ENCODE measurements at regions not wholly inside any gene's neighbourhood (a gene's known extent, or its start where the extent isn't known, plus 50 kb on each side); places are given as distances from the start of the nearest gene placed in this dataset.
A peak's percentile ranks its signal among the peaks of the same experiment; 100 is the strongest.
"Not testable (repeated sequence)": the region's sequence is repeated elsewhere in the genome, so short reads cannot be mapped to it uniquely, and the experiment has no call there.

DNA sequence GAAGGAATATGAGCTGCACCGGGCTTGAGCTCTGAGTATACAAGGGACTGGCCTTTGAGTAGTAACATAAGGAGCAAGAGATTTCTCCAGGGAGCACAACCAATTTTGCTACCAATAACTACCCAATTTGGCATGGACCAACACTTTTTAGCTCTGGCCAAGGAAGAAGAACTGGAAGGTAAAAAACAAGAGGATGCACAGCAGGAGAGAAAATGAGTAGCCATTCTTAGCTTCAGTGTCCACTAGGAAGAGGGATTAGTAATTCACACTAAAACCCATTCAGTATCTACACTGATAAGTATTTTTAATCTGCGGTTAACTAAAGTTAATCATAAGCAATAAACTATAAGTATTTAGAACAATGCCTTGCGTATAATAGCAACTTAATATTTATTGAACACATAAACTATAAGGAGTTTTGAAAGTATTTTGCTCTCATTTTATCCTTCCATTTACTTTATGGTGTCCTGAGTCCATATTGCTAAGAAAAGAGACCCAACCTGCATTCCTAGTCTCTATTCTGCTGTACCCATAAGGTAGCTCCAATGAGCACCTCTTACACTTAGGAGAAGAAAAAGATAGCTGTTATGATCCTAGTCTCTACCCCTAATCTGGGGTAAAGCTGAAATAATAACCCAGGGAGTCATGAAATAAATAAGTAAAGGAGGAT lies 268.9 kb downstream of the IGSF11 start:
- no peak for DNase-seq

DNA sequence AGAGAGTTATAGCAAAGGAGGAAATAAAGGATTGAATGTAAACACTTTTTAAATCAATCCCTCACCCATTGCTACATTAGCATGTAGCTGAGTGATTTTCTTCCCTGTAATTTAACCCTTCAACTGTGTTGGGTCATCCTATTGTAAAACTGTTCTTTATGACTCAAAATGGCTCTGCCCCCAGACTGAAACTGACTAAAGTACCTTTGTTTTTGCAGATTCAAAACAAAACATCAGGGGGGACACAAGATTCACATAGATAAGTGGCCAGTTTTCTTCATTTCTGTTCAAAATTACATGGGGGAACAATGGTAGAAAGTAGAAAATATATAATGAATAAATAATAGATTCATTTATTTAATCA lies 268.4 kb downstream of the IGSF11 start:
- no peak for DNase-seq

DNA sequence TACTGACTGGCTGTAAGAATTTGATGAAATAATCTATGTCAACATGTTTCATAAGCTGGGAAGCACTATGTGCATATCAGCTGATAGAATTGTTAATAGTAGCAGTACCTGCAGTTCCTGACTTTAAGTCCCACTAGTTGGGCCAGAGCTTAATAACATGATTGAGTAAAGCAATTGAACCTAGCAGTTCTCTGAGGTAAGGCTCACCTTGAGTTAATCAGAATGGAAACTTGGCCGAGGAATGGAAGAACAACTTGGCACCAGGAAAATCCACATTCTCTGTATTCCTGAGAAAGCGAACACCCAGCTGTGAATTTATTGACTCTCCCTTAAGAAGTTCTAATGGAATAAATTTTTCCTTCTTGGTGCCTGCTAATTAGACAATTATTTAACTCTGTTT lies 262.6 kb downstream of the IGSF11 start:
- DNase-seq: no peak

DNA sequence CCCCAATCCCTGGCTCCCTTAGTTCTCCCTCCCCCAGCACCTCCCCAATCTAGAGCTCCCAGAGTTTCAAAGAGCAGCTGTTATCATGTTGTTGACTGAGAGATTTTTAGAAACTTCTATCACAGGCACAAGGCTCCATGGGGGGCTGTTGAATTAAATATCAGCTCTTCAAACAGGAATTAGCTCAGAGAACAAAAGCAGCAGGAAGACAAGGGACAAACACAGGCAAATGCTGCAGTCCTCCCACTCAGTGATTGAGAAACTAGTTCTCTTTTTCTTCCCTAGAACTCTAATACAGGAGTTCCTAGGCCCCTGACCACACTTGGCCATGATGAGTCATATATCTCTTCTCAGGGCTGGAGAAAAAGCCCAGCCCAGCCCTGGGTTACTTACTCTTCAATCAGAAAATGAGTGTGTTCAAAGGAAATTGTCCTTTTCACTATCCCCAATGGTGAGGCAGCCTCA lies 262.1 kb downstream of the IGSF11 start:
- peak; percentile 64 for DNase-seq

DNA sequence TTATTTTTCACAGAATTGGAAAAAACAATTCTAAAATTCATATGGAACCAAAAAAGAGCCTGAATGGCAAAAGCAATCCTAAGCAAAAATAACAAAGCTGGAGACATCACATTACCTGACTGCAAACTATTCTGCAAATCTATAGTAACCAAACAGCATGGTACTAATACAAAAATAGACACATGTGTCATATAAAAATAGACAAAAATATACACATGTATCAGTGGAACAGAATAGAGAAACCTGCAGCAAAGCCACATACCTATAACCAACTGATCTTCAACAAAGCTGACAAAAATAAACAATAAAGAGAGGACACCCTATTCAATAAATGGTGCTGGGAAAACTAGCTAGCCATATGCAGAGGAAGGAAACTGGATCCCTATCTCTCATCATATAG lies 259.6 kb downstream of the IGSF11 start:
- DNase-seq: no peak

DNA sequence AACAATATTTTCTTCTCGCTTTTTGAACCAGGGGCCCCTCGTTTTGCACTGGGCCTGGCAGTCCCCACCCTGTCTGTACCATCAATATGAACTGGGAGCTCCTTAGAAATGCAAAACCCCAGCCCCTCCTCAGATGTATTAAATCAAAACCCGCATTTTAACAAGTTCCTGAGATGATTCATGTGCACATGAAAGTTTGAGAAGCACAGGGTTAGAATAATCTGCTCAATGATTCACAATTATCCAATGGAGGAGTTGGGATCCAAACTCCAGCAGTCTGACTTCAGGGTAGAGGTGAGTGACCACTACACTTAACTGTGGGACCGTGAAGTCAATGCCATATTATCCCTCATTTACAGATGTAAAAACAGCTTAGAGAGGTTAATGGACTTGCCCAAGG lies 256.4 kb downstream of the IGSF11 start:
- no peak for DNase-seq

DNA sequence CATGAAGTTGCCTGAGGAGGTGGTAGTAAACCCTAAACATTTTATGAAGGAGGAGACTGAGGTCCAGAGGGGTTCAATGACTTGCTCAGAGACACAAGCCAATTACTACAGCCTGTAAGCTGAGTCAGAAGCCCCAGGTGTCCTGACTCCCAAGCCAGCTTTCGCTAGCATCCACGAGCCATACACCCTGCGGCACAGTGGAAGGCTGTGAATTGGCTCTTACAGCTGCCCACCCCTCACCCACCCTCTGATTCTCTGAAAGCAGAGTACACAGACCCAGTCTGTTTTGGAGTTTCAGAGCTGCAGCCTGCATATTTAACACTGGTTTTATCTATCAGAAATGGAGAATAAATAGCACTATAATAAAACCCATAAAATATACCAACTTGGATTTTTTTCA lies 253.4 kb downstream of the IGSF11 start:
- peak; percentile 58 for DNase-seq

DNA sequence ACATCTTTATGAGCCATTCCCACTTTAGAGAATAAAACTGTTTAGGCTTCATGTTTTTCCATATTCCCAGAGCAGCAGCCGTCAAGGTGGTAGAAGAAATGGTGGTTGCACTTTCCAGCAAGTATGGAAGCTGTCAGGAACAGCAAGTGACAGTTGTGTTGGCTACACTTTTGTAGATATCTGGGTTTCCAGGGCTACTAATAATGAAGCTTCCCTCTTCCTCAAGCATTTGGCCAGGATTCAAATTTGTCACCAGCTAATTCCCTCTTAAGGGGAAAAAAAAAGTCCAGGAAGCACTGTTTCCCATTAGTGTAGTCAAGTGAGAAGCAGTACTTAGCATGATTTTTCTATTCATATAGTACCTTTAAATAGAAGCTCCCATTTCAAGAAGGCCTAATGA lies 252.8 kb downstream of the IGSF11 start:
- DNase-seq: no peak

DNA sequence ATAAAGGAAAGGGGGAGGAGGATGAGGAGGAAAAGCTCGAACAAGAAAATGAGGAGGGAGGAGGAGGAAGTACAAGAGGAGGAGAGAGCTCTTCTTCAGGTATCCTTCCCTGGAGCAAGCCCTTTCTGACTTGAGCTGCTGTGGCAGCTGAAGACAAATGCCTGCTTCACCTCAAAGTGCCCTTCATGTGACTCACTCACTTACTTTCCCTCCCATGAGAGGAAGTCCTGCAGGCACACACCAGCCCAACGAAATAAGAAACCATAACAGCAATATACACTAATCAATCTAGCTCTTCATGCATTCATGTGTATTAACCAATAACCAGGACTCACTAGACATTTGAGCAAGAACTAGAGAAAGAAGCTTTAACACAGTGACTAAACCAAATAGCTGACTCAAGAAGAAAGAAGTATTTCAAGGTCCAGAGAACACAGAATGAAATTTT lies 251.9 kb downstream of the IGSF11 start:
- DNase-seq: peak; percentile 75

DNA sequence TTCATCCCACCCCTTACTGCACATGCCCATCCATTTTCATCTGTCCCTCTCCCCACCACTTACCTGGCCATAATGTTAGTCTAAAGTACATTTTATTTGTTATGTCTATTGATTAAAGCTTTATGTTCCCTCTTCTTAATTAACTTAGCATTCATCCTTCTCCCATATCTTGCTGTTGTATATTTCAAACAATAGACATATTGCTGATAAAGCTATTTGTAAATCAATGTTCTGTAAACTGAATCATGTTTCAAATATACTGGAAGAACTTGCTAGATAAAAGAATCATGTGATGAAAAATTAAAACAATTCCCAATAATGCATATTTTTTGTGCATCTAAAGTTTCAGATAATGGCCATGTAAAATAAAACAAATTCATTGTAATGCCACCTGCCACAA lies 249.2 kb downstream of the IGSF11 start:
- no peak for DNase-seq

DNA sequence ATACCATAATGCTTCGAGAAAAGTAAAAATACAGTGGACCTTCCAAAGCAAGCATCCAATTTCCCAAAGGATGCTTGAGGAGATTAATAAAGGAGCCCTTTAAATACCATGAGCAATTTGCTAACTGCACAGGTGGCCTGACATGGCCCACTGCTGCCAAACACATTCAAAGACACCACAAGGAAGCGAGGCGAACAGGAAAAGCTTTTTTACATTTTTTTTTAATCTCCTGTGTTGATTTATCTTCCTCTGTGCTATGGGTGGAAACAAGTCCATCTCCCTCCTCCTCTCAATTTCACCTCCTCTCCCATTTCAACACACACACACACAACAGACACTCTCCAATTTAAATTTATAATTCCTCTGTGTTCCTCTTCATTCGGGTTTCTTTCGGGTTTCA lies 243.4 kb downstream of the IGSF11 start:
- DNase-seq: no peak

DNA sequence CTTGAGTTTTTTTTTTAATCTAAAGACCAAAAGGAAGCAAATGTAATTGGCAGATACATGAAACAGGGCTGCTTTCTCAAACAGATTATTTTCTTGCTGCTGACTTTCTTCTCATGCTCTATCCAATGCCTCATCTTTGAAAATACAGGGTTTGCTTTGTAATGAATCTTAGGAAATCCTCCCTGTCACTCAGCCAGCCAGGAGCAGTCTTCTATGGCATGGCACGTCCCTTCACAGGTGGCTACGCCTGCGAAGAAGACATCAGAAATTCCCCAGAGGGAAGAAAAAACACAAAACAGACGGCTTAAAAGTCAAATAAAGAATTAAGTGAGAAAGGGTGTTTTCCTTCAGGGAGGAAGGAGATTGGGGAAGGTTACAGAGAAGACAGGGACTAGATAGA lies 242.5 kb downstream of the IGSF11 start:
- no peak for DNase-seq

DNA sequence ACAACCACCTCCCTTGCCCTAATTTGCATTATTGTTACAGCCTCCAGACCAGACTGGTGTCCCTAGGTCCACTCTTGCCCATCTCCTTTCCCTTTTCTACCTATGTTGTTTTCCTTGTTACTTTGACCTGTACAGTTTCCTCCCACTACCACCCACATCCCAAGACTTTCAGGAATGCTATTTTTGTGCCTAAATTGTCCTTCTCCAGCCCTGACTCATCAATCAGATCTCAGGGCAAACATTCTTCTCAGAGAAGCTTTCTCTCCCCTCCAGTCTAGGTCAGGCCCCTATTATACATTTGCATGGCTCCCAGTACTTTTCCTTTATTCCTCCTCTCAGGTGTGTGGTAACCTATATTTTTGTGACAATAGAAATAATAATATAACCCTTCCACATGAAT lies 241.5 kb downstream of the IGSF11 start:
- DNase-seq: peak; percentile 74

DNA sequence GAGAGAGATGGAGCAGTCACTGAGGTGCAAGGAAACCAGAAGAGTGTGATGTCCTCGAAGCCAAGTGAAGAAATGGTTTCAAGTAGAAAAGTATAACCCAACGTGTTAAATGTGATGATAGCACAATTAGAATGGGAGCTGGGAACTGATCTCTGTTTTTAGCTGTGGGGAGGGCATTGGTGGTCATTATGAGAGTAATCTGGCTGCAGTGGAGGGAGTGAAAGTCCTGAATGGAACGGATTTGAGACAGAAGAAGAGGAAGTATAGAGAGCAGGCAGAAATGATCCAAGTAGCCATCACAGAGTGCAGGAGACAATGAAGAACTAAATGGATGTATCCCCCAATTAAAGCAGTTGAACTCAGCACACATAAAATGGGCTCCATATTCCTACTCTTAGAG lies 235.3 kb downstream of the IGSF11 start:
- DNase-seq: no peak

DNA sequence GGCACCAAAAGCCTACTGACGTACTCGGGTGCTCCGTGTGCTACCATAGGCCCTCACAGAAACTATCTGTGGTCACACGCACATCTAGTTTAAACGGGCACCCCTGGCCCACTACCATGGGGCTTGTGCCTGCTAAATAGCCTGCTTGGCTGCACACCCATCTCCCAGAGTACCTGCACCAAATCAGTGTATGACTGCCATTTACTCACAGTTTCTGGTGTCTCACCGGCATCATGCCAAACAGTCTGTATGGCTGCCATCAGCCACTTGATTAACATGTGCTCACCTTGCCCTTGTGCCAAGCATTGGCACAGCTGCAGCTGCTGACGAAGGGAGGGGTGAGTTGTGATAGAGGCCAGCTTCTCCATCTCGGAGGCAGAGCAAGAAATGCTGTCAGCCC lies 232.7 kb downstream of the IGSF11 start:
- DNase-seq: no peak

DNA sequence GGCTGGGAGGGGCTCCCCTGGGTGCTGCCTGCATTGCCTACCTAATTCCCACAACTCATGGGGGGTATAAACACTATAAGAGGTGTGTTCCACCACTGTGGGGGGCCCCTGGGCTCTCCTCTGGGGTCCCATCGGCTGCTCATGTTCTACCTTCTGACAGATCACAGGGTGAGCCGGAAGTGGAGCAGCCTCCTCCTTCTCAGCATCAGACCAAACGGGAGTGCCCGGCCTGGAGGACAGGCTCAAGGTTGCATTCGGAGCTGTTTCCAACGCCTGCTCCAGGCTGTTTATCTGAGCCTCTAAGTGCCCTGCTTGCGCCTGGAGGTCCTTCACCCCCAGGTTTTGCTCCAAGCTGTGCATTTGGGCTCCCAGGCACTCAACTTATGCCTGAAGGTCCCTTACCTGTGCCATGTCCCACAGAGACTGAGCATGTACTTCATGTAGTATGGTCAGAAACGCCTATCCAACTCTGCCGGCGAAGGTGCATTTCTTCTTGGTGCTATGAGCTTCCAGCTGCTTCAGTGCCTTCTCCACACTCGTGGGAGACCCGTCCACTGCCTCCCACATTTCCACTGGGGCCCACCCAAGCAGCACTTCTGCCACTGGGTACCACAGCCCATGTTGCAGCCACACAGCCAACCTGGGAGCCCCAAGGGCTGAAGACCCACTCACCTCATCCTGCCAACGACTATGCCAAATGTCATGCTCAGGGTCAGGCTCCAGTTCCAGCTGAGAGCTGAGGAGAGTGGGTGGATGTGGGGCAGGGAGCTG lies 232.1 kb downstream of the IGSF11 start:
- DNase-seq: no peak

DNA sequence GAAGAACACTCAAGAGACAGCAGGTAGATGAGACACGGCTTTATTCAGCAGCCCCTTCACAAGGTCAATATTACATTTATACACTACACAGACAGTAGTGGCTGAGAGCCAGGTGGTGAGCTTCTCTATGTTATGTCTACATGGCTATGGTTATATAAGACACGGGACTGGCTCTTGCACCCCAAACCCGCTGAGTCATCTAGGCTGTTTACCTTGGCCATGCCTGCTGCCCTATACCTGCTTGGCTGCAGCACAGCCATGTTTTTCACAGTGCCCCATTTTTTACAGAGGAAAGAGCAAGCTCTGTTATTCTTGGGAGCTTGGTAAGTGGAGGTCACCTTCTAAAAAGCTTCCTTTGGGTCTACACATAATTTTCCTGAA lies 231.6 kb downstream of the IGSF11 start:
- DNase-seq: no peak

DNA sequence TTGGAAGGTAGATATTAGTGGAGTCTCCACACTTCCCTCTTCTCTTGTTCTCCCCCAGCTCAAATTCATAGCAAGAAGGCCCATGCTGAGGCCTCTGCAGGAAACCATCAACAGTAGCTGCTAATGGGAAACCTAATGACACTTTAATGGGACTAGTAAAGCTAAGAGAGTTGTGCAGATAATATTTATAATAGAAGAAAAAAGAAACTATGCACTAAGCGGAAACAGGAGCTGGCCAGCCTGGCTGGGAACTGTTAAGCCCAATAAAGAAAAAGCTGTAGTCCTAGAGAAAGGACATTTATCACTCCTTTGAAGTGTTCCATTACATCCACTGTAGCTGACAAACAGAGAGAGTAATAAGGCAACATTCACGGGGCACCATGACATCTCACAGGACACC lies 229.6 kb downstream of the IGSF11 start:
- no peak for DNase-seq

DNA sequence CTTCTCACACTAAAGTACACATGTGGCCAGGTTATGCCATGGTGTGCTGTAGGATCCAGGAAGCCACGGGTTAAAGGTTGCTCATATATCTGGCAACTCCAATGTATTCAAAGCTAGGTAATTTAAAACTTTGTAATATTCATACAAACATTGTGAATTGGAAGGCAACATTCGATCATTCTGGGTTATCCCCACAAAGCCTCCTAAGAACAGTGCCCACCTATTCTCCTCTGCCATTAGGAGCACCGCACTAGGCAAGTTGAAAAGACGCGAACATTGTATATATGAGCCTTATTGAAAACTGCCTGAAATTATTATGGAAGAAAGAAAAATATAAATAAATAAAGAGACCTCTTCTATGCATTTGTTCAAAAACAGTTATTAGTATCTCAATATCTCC lies 228.2 kb downstream of the IGSF11 start:
- no peak for DNase-seq

DNA sequence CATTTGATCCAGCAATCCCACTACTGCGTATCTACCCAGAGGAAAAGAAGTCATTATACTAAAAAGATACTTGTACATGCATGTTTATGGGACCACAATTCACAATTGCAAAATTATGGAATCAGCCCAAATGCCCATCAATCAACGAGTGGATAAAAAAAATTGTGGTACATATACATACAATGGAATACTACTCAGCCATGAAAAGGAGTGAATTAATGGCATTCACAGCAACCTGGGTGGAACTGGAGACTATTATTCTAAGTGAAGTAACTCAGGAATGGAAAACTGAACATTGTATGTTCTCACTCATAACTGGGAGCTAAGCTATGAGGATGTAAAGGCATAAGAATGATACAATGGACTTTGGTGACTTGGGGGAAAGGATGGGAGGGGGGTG lies 227.3 kb downstream of the IGSF11 start:
- not testable (repeated sequence) for DNase-seq

DNA sequence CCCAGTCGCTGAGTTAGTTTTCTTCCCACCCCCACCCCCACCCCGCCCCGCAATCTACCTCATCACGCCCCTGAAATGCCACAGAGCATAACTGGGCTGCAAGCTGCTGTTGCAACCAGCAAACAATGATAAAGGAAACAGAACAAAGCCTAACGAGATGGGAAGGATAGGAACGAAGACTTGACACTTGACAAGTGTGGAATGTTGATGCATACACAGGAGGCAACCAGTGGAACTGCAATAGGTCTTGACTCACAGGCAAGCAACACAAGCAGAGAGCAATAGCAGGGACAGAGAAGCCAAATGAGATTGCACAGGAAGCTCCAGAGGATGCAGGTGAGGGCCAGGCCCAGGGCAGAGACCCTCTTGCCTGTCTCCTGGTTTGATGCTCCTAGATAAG lies 225.9 kb downstream of the IGSF11 start:
- no peak for DNase-seq

DNA sequence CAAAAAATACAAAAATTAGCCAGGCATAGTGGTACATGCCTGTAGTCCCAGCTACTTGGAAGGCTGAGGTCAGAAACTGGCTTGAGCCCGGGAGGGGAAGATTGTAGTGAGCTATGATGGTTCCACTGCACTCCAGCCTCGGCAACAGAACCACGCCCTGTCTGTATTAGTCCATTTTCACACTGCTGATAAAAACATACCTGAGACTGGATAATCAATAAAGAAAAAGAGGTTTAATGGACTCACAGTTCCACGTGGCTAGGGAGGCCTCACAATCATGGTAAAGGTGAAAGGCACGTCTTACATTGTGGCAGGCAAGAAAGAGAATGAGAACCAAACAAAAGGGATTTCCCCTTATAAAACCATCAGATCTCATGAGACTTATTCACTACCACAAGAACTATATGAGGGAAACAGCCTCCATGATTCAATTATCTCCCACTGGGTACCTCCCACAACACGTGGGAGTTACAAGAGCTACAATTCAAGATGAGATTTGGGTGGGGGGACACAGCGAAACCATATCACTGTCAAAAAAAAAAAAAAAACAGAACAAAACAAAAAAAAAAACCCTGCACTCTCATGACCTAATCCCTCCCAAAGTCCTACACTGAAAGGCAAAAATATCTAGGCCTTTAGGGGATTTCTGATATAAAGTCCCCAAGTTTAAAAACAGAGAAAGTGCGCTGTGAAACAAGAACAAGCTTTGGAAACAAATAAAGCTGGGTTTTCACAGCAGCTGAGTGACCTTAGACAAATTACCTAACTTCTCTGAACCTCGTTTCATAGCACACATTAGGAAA lies 224.7 kb downstream of the IGSF11 start:
- no peak for DNase-seq

DNA sequence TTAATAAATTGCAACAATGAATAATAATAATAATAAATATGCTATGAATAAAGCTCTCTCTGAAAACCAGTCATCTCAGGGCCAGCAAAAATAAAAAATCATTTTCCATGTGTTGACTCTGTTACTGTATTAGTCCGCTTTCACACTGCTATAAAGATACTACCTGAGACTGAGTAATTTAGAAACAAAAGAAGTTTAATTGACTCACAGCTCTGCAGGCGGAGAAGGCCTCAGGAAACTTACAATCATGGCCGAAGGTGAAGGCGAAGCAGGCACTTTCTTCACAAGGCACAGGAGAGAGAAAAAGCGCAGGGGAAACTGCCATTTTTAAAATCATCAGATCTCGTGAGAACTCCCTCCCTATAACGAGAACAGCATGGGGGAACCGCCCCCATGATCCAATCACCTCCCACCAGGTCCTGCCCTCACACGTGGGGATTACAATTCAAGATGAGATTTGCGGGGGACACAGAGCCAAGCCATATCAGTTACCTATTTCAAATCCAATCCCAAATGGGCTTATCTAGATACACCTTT lies 224.1 kb downstream of the IGSF11 start:
- DNase-seq: no peak
